ENCODE measurements at regions not wholly inside any gene's neighbourhood (a gene's known extent, or its start where the extent isn't known, plus 50 kb on each side); places are given as distances from the start of the nearest gene placed in this dataset.

DNA sequence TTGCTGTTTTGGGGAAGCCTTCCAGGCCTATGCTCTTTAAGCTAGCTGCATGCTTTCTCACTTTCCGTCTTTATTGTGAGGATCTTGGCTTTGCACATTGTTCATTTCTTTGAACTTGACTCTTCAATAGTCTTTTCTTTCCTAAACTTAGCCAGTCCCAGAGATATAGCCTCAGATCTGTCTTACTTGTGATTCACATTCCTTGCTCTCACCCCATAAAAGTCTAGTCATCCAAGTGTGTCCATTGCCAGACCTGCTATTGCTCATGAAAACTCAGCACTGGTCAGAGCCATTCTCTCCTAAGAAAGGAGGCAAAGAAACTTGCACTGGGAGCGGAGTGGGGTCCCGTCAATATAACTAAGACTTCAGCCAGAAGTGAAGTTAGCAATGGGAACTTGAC, 275.0 kb upstream of the CTSO start:
- Histone ChIP-seq H3K27ac (ENCODE audit: insufficient read depth, low read length) (no peak overlapping the region), H2BK5ac (ENCODE audit: low read depth, low read length, poor library complexity, severe bottlenecking) (no peak overlapping the region), H3K79me1 (ENCODE audit: low read depth in 1 of 2, low read length in 2 of 2) (no peaks in the 10 kb centered on the region), H3K9me3 (ENCODE audit: control insufficient read depth, insufficient read depth, low read length) (no peaks in the 10 kb centered on the region), H3K27me3 (ENCODE audit: control insufficient read depth, insufficient read depth, low read length) (peaks cover 2% of the 10 kb centered on the region; the same call in 1 of the 2 replicates), H3K9ac (ENCODE audit: low read depth, low read length) (no peak overlapping the region), H2AK9ac (replicated peaks; ENCODE audit: low read depth, low read length, poor library complexity) (no peak overlapping the region), H2BK20ac (ENCODE audit: low read depth, low read length) (no peak overlapping the region), H4K8ac (ENCODE audit: low read depth in 2 of 2, low read length in 2 of 2) (no peak overlapping the region), H4K91ac (ENCODE audit: insufficient read depth, low read depth, low read length) (no peak overlapping the region), H3K9me1 (ENCODE audit: insufficient read depth, low read length) (no peaks in the 10 kb centered on the region), H3K56ac (ENCODE audit: extremely low read depth, insufficient read depth, low read length) (no peak overlapping the region), H3K4ac (ENCODE audit: low read depth, low read length) (no peak overlapping the region), H3K4me1 (ENCODE audit: control insufficient read depth, insufficient read depth, low read length) (no peaks in the 10 kb centered on the region), H4K5ac (ENCODE audit: low read depth, low read length) (no peak overlapping the region), H3K36me3 (ENCODE audit: control insufficient read depth, insufficient read depth, low read length) (no peaks in the 10 kb centered on the region), H3K14ac (replicated peaks; ENCODE audit: low read depth, low read length) (no peak overlapping the region), H2AFZ (replicated peaks; ENCODE audit: low read length, poor library complexity) (no peak overlapping the region), H4K20me1 (ENCODE audit: insufficient read depth, low read length) (no peaks in the 10 kb centered on the region), H2BK15ac (ENCODE audit: low read depth, low read length) (no peak overlapping the region), H3K4me3 (ENCODE audit: insufficient read depth, low read depth, low read length) (no peak overlapping the region), H2AK5ac (ENCODE audit: low read depth, low read length) (no peak overlapping the region), H3K4me2 (ENCODE audit: low read depth, low read length) (no peak overlapping the region), H3K23ac (ENCODE audit: low read depth, low read length) (no peak overlapping the region), H3K18ac (ENCODE audit: low read depth, low read length) (no peak overlapping the region), H2BK120ac (ENCODE audit: low read depth, low read length) (no peak overlapping the region)
- 83% methylated on average over 2 of the region's 3 CpGs; no CpG with 5 or more reads in 1 of the 2 experiments for WGBS, 2 experiments (ENCODE audit: extremely low coverage in 2 of 2, insufficient read length in 1 of 2)
- no TSS peak for BruUV-seq (replicated peaks)
- intact Hi-C loops (cut with micrococcal nuclease) (no loop called here), in situ Hi-C loops (cut with MboI; ENCODE audit: low sequenced_read_pairs) (no loop called here), dilution Hi-C loops (cut with HindIII; ENCODE audit: low sequenced_read_pairs, unreplicated experiment) (no loop called here)
- no peak for ATAC-seq (ENCODE audit: low read depth)
- POLR2A ChIA-PET (ENCODE audit: unreplicated experiment) = no interaction called here
- peak; percentile 11 for DNase-seq
- TF ChIP-seq CEBPB (IDR thresholded peaks at IDR 0.05; ENCODE audit: low read depth, low read length) = no peak
- no peak for TF ChIP-seq MAZ (IDR thresholded peaks at IDR 0.05; ENCODE audit: borderline replicate concordance, low read depth, low read length)
- TF ChIP-seq CHD1 (IDR thresholded peaks at IDR 0.05; ENCODE audit: low read depth, low read length) = no peak
- no peak for TF ChIP-seq RCOR1 (IDR thresholded peaks at IDR 0.05; ENCODE audit: insufficient replicate concordance, low read length)
- TF ChIP-seq MXI1 (IDR thresholded peaks at IDR 0.05; ENCODE audit: borderline replicate concordance, low read depth, low read length) = no peak
- no peak for TF ChIP-seq NFE2L2 (IDR thresholded peaks at IDR 0.05; ENCODE audit: low read depth, low read length)
- no peak for TF ChIP-seq POLR2A (IDR thresholded peaks at IDR 0.05; ENCODE audit: low read depth, low read length)
- no peak for TF ChIP-seq RAD21 (IDR thresholded peaks at IDR 0.05; ENCODE audit: low read length)
- TF ChIP-seq, protein P1, sequence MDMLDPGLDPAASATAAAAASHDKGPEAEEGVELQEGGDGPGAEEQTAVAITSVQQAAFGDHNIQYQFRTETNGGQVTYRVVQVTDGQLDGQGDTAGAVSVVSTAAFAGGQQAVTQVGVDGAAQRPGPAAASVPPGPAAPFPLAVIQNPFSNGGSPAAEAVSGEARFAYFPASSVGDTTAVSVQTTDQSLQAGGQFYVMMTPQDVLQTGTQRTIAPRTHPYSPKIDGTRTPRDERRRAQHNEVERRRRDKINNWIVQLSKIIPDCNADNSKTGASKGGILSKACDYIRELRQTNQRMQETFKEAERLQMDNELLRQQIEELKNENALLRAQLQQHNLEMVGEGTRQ (IDR thresholded peaks at IDR 0.05; ENCODE audit: low read depth, low read length) = no peak
- TF ChIP-seq BHLHE40 (IDR thresholded peaks at IDR 0.05; ENCODE audit: low read depth, low read length) = no peak
- TF ChIP-seq FOS (IDR thresholded peaks at IDR 0.05; ENCODE audit: low read depth, low read length) = no peak
- TF ChIP-seq RFX5 (IDR thresholded peaks at IDR 0.05; ENCODE audit: low read depth, low read length) = no peak
- CTCF ChIA-PET = no interaction called here
